GM19455 (cell line): ENCODE measurements at regions not wholly inside any gene's neighbourhood (a gene's known extent, or its start where the extent isn't known, plus 50 kb on each side); places are given as distances from the start of the nearest gene placed in this dataset.

Source experiments
- ATAC-seq: cut with Tn5 transposase; IDR thresholded peaks from one replicate; pipeline ENCODE4 v1.9.1; 2021; ENCODE audit not compliant: unreplicated experiment

DNA sequence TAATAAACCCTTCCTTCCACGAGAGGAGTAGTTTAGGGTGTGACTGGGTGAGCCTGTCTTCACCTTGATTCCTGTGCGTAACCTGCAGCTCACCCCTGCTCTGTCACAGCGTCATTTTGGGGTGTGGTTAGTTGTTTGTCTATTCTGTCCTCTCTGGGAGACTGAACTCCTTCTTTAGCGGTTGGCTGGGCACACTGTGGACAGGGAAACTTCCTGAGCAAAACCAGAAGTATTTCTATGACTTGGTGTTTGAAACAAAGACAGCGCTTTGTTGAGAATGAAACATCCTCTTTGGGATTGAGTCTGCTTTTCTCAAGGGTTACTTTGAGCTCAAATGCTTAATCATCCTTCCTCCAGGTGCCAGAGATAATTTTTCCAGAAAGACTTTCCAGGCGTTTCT lies 270.7 kb downstream of the HRH4 start:
- no peak for ATAC-seq

GRCh38 chr18:24731981-24732380 lies 271.5 kb downstream of the HRH4 start:
- no peak for ATAC-seq

DNA sequence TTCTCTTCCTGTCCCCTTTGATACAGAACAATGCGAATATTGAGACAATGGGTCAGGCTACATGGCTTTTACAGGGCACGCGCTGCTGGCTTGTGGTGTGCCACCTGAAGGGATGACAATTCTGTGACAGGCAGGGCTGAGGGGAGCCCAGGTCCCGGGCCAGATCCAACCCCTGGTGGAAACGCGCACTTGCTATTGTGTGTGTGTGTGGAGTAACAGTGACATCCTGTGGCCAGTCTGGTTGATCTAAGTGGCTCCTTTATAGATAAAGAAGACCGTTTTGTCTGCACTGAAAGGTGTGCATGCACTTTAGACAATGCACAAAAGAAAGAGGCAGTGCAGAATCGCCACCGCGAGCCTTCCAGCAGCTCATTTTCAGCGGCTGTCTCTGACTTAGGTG lies 273.6 kb downstream of the HRH4 start:
- no peak for ATAC-seq

- no peak for ATAC-seq
These were observed 275.3 kb downstream of the HRH4 start for GRCh38 chr18:24735624-24736231.

GRCh38 chr18:24736662-24737330 lies 276.4 kb downstream of the HRH4 start:
- no peak for ATAC-seq

GRCh38 chr18:24740829-24741228 lies 280.4 kb downstream of the HRH4 start:
- ATAC-seq = no peak

DNA sequence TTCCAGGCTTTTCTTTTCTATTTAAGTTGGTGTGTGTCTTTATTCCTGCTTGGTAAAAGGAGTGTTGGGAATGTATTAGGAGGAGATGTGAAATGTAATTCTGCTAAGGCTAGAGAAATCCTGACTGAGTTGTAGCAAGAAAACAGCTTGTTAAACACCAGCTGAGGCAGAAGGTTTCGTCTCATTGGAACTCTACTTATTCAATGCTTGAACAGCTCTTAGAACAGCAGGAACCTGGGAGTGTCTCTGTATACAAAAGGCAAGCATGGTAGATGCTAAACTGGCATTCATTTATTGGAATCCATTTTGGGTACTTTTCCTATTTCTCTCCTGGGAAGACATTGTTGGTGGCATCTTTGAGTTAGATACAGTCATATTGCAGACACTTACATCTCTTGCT lies 280.9 kb downstream of the HRH4 start:
- no peak for ATAC-seq

DNA sequence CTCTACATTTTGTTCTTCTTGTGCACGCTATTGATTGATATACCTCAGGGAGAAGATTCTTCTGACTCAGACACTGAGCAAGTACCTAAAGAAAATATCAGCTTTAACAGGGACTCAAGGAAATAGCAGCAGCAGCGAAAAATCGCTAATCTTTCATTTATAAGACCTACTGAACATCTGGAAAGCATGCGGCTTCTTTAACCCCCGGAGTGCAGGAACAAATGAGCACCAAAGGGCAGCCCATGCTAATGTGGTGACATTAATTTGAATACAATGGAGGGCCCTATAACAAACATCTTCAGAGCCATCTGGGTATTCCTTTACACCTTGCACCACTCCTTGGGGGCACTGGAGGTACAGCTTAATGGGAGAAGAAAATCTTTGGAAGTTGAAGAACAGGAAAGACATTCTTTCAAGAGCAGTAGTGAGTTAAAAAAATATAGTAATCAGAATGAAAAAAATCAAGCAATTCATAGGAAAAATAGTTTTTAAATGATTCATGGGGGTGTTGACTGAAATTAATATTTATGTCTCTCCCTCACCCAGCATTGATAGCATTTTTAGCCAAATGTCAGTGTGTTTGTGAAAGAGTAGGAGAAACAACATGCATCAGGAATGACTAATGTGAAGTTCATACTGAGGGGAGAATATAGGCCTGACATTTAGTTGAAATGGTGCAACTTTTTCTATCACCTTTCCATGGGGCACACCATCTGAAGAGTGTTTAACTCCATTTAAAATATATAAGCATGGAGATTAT lies 281.7 kb downstream of the HRH4 start:
- no peak for ATAC-seq

- no peak for ATAC-seq
These were observed 294.3 kb downstream of the HRH4 start for GRCh38 chr18:24754583-24755253.

DNA sequence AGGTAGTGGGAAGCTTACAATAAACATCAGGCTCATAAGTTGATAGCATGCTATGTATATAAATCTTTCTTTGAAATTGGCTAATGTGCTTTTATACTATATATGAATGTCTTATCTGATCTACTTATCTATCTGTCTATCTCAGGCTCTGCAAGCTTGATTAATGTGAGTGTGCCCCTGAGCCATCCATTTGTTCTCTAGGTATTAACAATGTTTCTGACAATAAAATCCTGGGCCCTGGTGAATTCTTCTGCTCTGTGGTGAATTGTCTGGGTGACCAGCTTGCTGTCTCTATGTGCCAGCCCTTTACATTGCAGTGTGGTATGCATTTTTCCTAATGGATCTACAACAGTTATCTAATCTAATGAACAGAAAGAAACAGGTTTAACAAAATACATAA lies 295.9 kb downstream of the HRH4 start:
- ATAC-seq = no peak

DNA sequence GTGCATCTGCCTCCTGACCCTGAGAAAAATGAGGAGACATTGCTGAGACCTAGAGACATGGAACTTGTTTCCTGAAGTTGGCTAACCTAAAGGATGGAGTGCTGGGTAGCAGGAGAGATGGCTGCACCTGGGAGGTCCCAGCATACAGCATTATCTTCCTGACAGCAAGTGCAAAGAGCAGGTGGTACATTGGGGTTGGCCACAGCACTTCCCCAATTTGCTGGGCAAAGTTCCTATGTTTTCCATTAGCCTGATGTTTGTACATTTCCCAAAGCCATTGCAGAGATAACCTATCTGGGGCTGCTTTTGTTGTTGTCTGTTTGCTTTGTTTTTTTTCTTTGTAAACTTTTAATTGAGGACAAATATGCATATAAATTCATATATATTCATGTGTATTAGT lies 296.7 kb downstream of the HRH4 start:
- ATAC-seq = no peak

- no peak for ATAC-seq
These were observed 301.3 kb downstream of the HRH4 start for GRCh38 chr18:24761765-24762164.

DNA sequence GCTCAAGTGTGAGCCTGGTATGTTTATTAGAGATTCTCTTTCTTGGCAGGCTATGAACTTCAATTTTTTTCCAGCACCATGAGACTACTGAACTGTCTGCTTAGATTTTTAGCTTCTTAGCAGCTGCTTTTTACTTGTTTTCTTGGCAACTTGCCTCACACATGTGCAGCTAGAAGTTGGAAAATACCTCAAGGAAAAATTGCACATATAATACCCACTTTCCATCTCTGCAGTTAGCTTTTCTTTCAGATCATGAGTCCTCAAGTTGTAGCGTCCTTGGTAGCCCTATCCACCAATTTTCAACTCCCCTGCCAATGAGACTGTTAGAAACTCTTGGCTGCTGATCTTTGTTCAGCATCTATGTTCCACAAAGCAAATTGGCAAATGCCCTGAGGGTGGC lies 302.1 kb downstream of the HRH4 start:
- no peak for ATAC-seq

- ATAC-seq = no peak
These were observed 303.5 kb downstream of the HRH4 start for GRCh38 chr18:24763765-24764513.

DNA sequence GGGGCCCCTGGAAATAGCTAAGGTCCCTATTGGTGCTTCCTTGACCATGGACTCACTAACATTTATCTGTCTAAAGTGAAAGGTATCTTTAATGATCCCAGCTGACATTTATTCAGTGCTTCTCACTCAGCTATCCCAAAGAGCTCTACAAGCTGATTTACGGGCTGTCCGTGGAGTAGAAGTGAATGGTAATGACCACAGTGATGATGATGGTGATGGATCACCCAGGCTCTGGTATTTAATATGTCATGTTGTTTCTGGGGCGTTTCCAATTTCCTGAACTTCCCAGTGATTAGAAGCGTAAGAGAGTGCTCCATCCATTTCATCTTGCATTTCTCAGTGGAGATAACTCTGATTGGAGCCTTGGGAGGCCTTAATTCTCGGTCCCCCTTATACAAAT lies 304.3 kb downstream of the HRH4 start:
- no peak for ATAC-seq

GRCh38 chr18:24766376-24766775 lies 305.9 kb downstream of the HRH4 start:
- no peak for ATAC-seq

- ATAC-seq = no peak
These were observed 310.0 kb downstream of the HRH4 start for GRCh38 chr18:24770311-24771024.

DNA sequence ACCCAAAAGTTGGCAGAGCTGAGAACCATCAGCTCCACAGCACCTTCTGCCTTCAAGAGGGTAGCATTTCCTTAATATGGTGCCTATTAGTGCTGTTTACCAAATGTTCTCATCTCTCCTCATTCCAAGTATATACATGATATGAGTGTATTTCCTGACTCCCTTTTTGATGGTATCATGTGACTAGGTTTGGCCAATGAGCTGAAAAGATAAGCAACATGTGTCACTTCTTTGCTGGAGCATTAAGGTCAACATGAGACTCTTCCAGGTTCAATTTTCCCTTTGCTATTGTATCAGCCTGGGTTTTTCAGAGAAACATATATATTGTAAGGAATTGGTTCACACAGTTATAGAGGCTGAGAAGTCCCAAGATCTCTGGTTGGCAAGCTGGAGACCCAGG lies 310.9 kb downstream of the HRH4 start:
- no peak for ATAC-seq

DNA sequence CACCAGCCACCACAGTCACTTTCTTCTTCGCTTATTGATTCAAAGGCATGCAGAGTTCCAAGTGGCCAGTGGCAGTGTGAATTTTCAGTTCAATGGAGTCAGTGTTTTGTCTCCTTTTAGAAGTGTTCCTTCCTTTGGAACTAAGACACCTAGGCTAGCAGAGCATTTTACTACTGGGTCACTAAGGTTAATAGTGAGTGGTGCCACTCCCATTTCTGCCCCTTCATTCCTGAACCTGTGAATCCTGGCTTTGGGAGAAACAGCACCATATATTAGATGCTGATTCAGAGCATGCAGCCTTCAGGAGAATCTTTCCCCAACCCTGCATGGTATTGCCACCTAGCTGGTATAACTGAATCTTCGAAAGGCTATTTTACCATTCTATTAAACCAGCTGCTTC lies 312.7 kb downstream of the HRH4 start:
- no peak for ATAC-seq

- ATAC-seq = no peak
These were observed 315.6 kb downstream of the HRH4 start for GRCh38 chr18:24776019-24776418.
